Activated T-cell treated with anti-CD3 and anti-CD28 coated beads, Interleukin-2, amount 50 U/mL, for 24 hours (primary cell): ENCODE measurements at regions not wholly inside any gene's neighbourhood (a gene's known extent, or its start where the extent isn't known, plus 50 kb on each side); places are given as distances from the start of the nearest gene placed in this dataset.
"Not testable (repeated sequence)": the region's sequence is repeated elsewhere in the genome, so short reads cannot be mapped to it uniquely, and the experiment has no call there.

ENCODE experiments used
- DNase-seq: peaks from one replicate; pipeline ENCODE4 v3.0.0-alpha.2; 2020
- H3K27ac Mint-ChIP-seq: 2 replicates; pipeline ENCODE4 v1.8.0; 2020; ENCODE audit warnings: mild to moderate bottlenecking, mixed read lengths
- H3K27me3 Mint-ChIP-seq: 2 replicates; pipeline ENCODE4 v1.8.0; 2020; ENCODE audit warnings: mixed read lengths
- H3K36me3 Mint-ChIP-seq: 2 replicates; pipeline ENCODE4 v1.8.0; 2020; ENCODE audit warnings: low read depth, mixed read lengths
- H3K4me1 Mint-ChIP-seq: 2 replicates; pipeline ENCODE4 v1.8.0; 2020; ENCODE audit warnings: low read depth, mixed read lengths
- H3K4me3 Mint-ChIP-seq: 2 replicates; pipeline ENCODE4 v1.8.0; 2020; ENCODE audit warnings: mild to moderate bottlenecking, moderate library complexity, mixed read lengths
- H3K9me3 Mint-ChIP-seq: 2 replicates; pipeline ENCODE4 v1.8.0; 2020; ENCODE audit warnings: mixed read lengths

- H3K9me3 Mint-ChIP-seq: no peaks in the 10 kb centered on the region
Measured at GRCh38 chr14:106694638-106695393, 1168.4 kb downstream of the TMEM121 start.

GRCh38 chr14:106698620-106699267 is 1172.4 kb downstream of the TMEM121 start:
- H3K9me3 Mint-ChIP-seq, H3K36me3 Mint-ChIP-seq, DNase-seq, H3K4me3 Mint-ChIP-seq, H3K27ac Mint-ChIP-seq, H3K27me3 Mint-ChIP-seq: not testable (repeated sequence)
- H3K4me1 Mint-ChIP-seq: peaks cover 18% of the 10 kb centered on the region

More at GRCh38 chr14:106694638-106695393, 1168.4 kb downstream of the TMEM121 start:
- Mint-ChIP-seq H3K4me1 (peaks cover 26% of the 10 kb centered on the region), H3K4me3 (peak overlapping the region; percentile 50), H3K27ac (peak overlapping the region; percentile 52), H3K36me3 (no peaks in the 10 kb centered on the region), H3K27me3 (no peaks in the 10 kb centered on the region)
- peak; percentile 70 for DNase-seq

GRCh38 chr14:106703651-106704050 is 1177.3 kb downstream of the TMEM121 start:
- not testable (repeated sequence) for H3K36me3 Mint-ChIP-seq, H3K4me3 Mint-ChIP-seq, DNase-seq, H3K27me3 Mint-ChIP-seq, H3K9me3 Mint-ChIP-seq, H3K27ac Mint-ChIP-seq
- peaks cover 14% of the 10 kb centered on the region for H3K4me1 Mint-ChIP-seq

- not testable (repeated sequence) for DNase-seq, H3K27ac Mint-ChIP-seq, H3K36me3 Mint-ChIP-seq, H3K9me3 Mint-ChIP-seq, H3K27me3 Mint-ChIP-seq, H3K4me3 Mint-ChIP-seq
- peaks cover 18% of the 10 kb centered on the region for H3K4me1 Mint-ChIP-seq
Measured at GRCh38 chr14:106706488-106706887, 1180.1 kb downstream of the TMEM121 start.

DNA sequence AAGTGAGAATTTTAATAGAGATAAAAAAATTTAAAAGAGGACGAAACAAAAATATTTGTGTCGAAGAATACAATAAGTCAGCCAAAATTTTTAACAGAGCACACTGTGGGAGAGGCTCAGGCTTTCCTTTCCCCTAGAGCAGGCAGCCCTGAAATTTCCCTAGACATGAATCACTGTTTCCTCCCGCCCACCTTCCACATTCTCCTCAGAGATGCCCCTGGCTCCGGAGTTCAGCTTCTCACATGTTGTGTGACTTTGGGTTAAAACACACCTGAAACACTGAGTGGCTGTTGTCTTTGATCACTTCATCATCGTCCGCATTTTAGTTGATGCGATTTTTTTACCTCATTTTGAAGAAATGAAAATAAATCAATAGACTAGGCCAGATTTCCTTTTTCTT is 1183.8 kb downstream of the TMEM121 start:
- not testable (repeated sequence) for H3K4me3 Mint-ChIP-seq, DNase-seq, H3K27ac Mint-ChIP-seq, H3K27me3 Mint-ChIP-seq, H3K36me3 Mint-ChIP-seq, H3K9me3 Mint-ChIP-seq
- H3K4me1 Mint-ChIP-seq: peaks cover 22% of the 10 kb centered on the region

DNA sequence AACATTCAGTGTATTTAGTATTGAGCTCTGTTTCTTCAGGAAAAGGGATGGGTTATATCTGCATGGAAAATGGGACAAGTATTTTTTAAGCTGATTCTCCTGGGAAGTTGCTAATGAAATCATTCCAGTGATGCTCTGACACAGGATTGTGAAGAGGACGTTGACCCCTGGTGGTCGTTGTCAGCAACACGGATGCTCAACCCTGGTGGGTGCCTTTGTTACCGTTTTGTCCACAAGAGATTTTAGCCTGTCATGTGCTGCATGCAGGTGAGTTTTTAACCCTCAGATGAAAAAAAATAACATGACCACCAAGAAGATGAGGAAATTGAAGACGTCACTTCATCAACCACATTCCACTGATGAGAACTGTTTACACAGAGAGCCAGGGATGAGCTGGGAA is 1186.1 kb downstream of the TMEM121 start:
- H3K9me3 Mint-ChIP-seq, H3K36me3 Mint-ChIP-seq, H3K27ac Mint-ChIP-seq, DNase-seq, H3K27me3 Mint-ChIP-seq, H3K4me3 Mint-ChIP-seq: not testable (repeated sequence)
- H3K4me1 Mint-ChIP-seq: peaks cover 27% of the 10 kb centered on the region

GRCh38 chr14:106714446-106715428 is 1188.4 kb downstream of the TMEM121 start:
- not testable (repeated sequence) for H3K4me3 Mint-ChIP-seq, H3K9me3 Mint-ChIP-seq, H3K36me3 Mint-ChIP-seq, H3K27me3 Mint-ChIP-seq, H3K27ac Mint-ChIP-seq, DNase-seq
- H3K4me1 Mint-ChIP-seq: peaks cover 30% of the 10 kb centered on the region

- H3K27me3 Mint-ChIP-seq, H3K27ac Mint-ChIP-seq, H3K36me3 Mint-ChIP-seq, H3K4me3 Mint-ChIP-seq, DNase-seq, H3K9me3 Mint-ChIP-seq: not testable (repeated sequence)
- H3K4me1 Mint-ChIP-seq: peaks cover 36% of the 10 kb centered on the region
Measured at GRCh38 chr14:106717544-106717943, 1191.2 kb downstream of the TMEM121 start.

- not testable (repeated sequence) for DNase-seq, H3K36me3 Mint-ChIP-seq, H3K4me3 Mint-ChIP-seq, H3K27me3 Mint-ChIP-seq, H3K9me3 Mint-ChIP-seq
- H3K27ac Mint-ChIP-seq: peak overlapping the region; percentile 18
- H3K4me1 Mint-ChIP-seq: peaks cover 42% of the 10 kb centered on the region
Measured at GRCh38 chr14:106719880-106720279, 1193.5 kb downstream of the TMEM121 start.

DNA sequence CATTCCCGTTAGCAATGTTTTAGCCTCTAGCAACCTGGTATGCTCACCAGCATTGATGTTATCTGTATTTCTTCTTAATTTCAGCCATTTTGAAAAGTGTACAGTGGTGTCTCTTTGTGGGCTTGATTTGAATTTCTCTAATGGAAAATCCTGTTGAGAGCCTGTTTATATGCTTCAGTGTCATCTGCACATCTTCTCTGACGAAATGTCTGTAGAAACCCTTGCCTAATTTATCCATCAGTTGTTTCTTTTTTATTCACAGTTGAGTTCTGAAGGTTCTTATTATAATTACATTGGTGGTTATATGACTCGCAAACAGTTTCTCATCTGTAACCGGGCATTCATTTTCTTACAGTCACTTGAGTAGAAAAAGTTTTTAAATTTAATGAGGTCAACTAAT is 1195.5 kb downstream of the TMEM121 start:
- H3K27me3 Mint-ChIP-seq, H3K9me3 Mint-ChIP-seq, H3K36me3 Mint-ChIP-seq, H3K4me3 Mint-ChIP-seq, DNase-seq: not testable (repeated sequence)
- Mint-ChIP-seq H3K4me1 (peaks cover 42% of the 10 kb centered on the region), H3K27ac (peak overlapping the region; percentile 80)

GRCh38 chr14:106722813-106723687 is 1196.7 kb downstream of the TMEM121 start:
- Mint-ChIP-seq H3K4me3 (peak overlapping the region; percentile 18), H3K27ac (peak overlapping the region; percentile 65), H3K4me1 (peaks cover 51% of the 10 kb centered on the region)
- not testable (repeated sequence) for H3K9me3 Mint-ChIP-seq, H3K27me3 Mint-ChIP-seq, H3K36me3 Mint-ChIP-seq, DNase-seq

DNA sequence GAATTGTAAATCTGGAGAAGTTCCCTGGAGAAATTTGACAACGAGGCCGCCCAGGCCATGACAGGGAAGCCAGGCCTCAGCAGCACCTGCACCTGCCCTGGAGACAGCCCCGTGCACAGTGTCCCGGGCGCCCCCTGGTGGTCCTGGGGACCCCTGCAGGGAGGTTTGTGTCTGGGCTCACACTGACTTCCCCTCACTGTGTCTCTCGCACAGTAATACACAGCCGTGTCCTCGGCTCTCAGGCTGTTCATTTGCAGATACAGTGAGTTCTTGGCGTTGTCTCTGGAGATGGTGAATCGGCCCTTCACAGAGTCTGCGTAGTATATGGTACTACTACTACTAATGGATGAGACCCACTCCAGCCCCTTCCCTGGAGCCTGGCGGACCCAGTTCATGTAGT is 1201.6 kb downstream of the TMEM121 start:
- not testable (repeated sequence) for H3K27me3 Mint-ChIP-seq, DNase-seq, H3K9me3 Mint-ChIP-seq, H3K36me3 Mint-ChIP-seq, H3K4me3 Mint-ChIP-seq, H3K27ac Mint-ChIP-seq
- peaks cover 38% of the 10 kb centered on the region for H3K4me1 Mint-ChIP-seq

- Mint-ChIP-seq H3K27me3 (no peaks in the 10 kb centered on the region), H3K4me3 (no peak overlapping the region), H3K9me3 (no peaks in the 10 kb centered on the region), H3K4me1 (peaks cover 32% of the 10 kb centered on the region), H3K27ac (no peak overlapping the region), H3K36me3 (no peaks in the 10 kb centered on the region)
- no peak for DNase-seq
Measured at GRCh38 chr14:106728611-106729010, 1202.2 kb downstream of the TMEM121 start.

DNA sequence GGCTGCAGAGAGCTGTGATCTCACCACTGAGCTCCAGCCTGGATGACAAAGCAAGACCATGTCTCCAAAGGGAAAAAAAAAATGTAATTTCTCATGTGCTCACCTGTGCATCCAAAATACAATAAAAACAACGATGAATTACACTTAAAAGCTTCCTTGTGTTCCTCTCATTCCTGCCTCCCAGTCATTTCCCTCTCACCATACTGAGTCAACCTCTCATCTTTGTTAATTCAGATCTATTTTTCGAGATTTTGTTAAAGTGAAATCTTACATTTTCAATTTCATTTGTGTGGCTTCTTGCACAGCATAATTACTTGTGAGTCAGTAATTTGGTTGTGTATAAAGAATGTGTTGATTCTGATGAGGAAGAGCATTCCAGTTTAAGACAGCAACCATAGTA is 1203.2 kb downstream of the TMEM121 start:
- no peaks in the 10 kb centered on the region for H3K27me3 Mint-ChIP-seq
- H3K4me1 Mint-ChIP-seq: peaks cover 28% of the 10 kb centered on the region
- H3K9me3 Mint-ChIP-seq: no peaks in the 10 kb centered on the region
- H3K36me3 Mint-ChIP-seq: no peaks in the 10 kb centered on the region
- no peak overlapping the region for H3K27ac Mint-ChIP-seq
- H3K4me3 Mint-ChIP-seq: no peak overlapping the region
- DNase-seq: no peak
